GM19468 (cell line): ENCODE measurements at regions not wholly inside any gene's neighbourhood (a gene's known extent, or its start where the extent isn't known, plus 50 kb on each side); places are given as distances from the start of the nearest gene placed in this dataset.
"Not testable (repeated sequence)": the region's sequence is repeated elsewhere in the genome, so short reads cannot be mapped to it uniquely, and the experiment has no call there.

ENCODE experiments used
- ATAC-seq: cut with Tn5 transposase; IDR thresholded peaks from one replicate; pipeline ENCODE4 v1.9.1; 2021; ENCODE audit warnings: mild to moderate bottlenecking, moderate library complexity, moderate number of reproducible peaks; ENCODE audit not compliant: unreplicated experiment; ENCODE audit errors: extremely low read depth

GRCh38 chr17:13106171-13106570 lies 88.3 kb upstream of the ELAC2 start:
- no peak for ATAC-seq

DNA sequence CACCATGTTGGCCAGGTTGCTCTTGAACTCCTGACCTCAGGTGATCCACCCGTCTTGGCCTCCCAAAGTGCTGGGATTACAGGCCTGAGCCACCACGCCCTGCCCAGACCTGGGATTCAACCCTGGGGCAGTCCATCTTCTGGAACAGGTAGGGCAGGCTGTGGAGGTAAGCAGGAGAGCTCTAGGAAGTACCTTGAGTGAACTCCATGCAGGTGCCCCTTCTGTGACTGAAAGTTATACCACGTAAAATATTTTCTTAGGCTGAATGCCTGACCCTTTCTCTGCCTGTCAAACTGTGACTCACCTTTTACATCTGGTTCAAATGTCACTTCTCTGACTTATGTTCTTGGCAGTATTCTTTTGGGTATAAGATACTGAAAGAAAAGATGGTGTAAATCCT lies 86.7 kb upstream of the ELAC2 start:
- ATAC-seq: no peak

DNA sequence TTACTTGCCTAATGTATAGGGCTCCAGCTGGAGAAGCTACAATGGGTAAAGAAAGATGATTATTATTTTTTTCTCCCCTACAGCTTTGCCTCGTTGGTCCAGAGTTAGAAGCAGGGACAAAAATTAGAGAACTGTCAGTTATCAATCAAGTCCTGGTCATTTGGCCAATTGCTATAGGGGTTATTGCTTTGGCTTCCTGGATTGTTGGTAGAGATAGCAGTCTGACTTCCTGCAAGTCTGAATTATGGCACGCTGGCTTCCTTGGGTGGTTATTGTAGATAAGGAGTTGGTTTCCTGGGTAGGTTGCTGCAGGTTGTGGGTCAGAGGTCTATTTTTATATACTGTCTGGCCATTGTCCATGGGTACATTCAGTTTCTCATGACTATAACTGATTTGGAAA lies 84.7 kb upstream of the ELAC2 start:
- ATAC-seq: no peak

- ATAC-seq: no peak
These were observed 82.1 kb upstream of the ELAC2 start for GRCh38 chr17:13099926-13100325.

GRCh38 chr17:13099089-13099735 lies 81.4 kb upstream of the ELAC2 start:
- ATAC-seq: no peak

- no peak for ATAC-seq
These were observed 78.5 kb upstream of the ELAC2 start for GRCh38 chr17:13096291-13096690.

DNA sequence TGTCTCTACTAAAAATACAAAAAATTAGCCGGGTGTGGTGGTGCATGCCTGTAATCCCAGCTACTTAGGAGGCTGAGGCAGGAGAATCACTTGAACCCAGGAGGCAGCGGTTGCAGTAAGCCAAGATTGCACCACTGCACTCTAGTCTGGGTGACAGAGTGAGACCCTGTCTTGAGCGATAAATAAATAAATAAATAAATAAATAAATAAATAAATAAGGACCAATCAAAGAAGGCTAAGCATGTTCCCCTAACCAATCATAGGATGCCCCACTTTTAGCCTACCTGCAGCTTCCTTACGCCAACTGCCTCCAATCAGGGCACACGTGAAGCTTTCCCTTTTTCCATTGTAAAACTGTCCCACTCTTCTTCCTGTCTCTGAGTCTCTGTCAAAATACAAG lies 74.2 kb upstream of the ELAC2 start:
- not testable (repeated sequence) for ATAC-seq

GRCh38 chr17:13088666-13089065 lies 70.8 kb upstream of the ELAC2 start:
- no peak for ATAC-seq

- no peak for ATAC-seq
These were observed 70.0 kb upstream of the ELAC2 start for GRCh38 chr17:13087802-13088201.

GRCh38 chr17:13086142-13086769 lies 68.4 kb upstream of the ELAC2 start:
- no peak for ATAC-seq

DNA sequence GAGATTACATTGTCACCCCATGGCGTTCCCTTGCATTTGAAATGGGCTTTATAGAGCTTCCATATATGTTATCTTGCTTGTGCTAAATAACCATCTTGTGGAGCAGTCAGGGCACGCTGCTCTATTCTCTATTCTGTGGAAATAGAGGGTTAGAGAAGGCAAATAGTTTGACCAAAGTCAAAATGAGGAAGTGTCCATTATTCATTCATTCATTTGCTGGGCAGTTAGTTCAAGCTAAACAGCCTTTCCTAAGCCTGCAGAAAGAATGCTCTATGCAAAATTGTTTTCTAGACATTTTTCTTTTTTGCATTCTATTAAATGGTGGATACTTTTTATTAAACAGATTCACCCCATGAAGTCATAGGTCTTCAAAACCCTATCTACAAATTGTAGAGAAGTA lies 67.8 kb upstream of the ELAC2 start:
- no peak for ATAC-seq

DNA sequence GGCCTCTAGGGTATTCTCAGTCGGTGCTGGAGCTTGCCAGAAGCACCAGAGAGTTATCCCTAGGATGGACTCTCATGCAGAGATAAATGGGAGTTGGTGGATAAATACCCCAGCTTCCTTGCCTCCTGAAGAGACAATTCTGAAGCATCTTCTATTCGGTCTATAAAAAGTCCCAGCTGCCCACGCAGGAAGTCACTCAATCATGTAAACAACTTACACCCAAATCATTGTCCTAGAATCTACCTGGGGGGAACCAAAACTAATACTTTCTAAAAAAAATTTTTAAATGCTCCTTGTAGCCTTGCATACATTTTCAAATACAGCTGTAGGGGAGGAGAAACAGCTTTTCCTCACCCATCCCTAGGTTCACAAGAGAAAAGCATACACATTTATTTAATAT lies 66.6 kb upstream of the ELAC2 start:
- ATAC-seq: no peak

DNA sequence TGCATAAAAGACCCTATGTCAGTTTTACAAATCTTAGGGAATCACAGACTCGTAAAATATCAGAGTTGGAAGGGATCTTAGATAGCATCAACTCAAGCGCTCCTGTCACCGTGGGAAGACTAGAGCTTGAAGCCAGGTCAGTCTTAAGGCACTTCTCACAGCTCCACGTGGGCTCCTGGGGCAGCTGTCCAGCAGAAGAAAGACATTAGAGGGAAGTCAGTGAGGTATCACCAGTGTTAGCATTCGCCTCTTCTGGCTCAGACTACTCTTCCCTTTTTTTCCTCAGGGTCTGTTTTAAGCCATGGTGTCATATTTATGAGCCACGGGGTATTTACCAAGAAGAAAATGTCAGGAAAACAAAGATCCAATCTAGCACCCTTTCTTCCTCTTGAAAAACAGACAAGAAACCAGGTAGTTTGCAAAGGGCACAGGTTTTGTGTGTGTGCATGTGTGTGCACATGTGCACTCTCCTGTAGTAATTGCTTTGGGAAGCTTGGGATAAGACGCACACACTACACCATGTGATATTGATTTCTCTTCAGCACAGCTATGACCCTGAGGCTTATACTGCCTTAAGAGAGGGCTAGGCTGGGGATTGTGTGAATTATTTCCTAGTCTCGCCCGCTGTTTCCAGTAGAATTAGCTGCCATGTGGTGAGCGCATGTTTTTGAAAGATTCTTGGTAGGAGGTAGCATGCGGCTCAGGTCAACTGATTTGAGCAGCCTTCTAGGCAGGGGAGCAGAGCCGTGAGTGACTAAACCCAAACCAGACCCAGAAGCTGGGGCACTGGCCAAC lies 61.0 kb upstream of the ELAC2 start:
- no peak for ATAC-seq

- ATAC-seq: no peak
These were observed 59.1 kb upstream of the ELAC2 start for GRCh38 chr17:13076905-13077304.

- ATAC-seq: no peak
These were observed 56.2 kb upstream of the ELAC2 start for GRCh38 chr17:13074026-13074425.

GRCh38 chr17:13073018-13073417 lies 55.2 kb upstream of the ELAC2 start:
- no peak for ATAC-seq

DNA sequence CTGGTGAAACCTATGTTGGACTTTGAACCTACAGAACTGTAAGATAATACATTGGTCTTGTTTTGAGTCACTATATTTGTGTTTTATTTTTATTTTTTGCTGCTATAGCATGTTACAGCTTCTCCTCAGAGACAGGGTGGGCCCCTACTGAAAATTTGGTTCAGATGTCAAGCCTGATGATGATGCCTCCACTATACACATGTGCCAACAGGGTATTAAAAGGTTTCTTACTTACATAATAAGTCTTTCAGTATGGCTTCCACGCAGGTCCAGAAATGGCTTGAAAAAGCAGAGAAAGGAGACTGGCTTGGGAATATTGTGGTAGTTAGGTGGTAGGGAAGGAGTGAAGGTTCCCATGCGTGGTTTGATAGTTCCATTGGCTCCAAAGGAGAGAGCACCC lies 52.9 kb upstream of the ELAC2 start:
- ATAC-seq: no peak

DNA sequence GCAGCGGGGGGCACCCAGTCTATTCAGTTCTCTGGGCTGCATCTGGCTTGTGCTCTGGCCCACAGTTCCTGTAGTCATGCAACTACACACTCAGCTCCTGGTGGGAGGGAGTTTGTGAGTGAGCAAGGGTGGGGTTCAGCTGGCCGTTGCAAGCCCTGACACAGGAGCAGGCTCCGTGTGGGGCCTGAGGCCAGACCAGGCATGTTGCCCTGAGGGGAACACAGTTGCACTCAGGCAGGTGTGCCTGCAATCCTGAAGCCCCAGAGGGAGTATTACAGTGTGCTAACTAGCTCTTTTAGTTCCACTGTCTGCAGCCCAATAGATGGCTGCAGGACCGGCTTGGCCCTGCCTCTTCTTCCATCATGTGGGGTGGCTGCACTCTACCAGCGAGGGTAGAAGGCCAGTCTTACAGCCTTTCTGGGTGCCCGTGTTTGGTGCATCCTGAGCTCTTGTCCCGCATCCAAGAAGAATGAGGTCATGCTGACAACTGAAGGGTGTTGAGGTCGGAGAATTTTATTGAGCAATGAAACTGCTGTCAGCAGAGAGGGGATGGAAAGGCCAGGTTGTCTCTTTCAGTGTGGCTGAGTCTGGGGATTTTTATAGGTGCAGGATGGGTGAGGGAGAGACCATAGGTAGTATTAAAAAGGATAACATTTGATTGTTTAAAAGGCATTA lies 49.9 kb upstream of the ELAC2 start:
- ATAC-seq: no peak
